ENCODE measurements at regions not wholly inside any gene's neighbourhood (a gene's known extent, or its start where the extent isn't known, plus 50 kb on each side); places are given as distances from the start of the nearest gene placed in this dataset.
"Not testable (repeated sequence)": the region's sequence is repeated elsewhere in the genome, so short reads cannot be mapped to it uniquely, and the experiment has no call there.

- FAIRE-seq, result no peak
Observed at GRCh38 chr4:177494791-177495190, 52.6 kb upstream of the AGA start.

- FAIRE-seq, result not testable (repeated sequence)
Observed at GRCh38 chr4:177495626-177496025, 53.4 kb upstream of the AGA start.

- FAIRE-seq, result no peak
Observed at GRCh38 chr4:177499537-177499936, 57.3 kb upstream of the AGA start.

- FAIRE-seq, result no peak
Observed at GRCh38 chr4:177505171-177505615, 63.0 kb upstream of the AGA start.

GRCh38 chr4:177508662-177509061 lies 66.4 kb upstream of the AGA start:
- no peak for FAIRE-seq

GRCh38 chr4:177509226-177509745 lies 67.0 kb upstream of the AGA start:
- FAIRE-seq, result no peak

GRCh38 chr4:177511611-177512010 lies 69.4 kb upstream of the AGA start:
- FAIRE-seq, result no peak

- FAIRE-seq, result no peak
Observed at GRCh38 chr4:177512646-177513045, 70.4 kb upstream of the AGA start.

- no peak for FAIRE-seq
Observed at GRCh38 chr4:177517862-177518261, 75.6 kb upstream of the AGA start.

- no peak for FAIRE-seq
Observed at GRCh38 chr4:177519481-177520260, 77.4 kb upstream of the AGA start.

- FAIRE-seq, result no peak
Observed at GRCh38 chr4:177528620-177529019, 86.4 kb upstream of the AGA start.

- FAIRE-seq, result no peak
Observed at GRCh38 chr4:177530561-177530960, 88.3 kb upstream of the AGA start.

GRCh38 chr4:177532358-177532757 lies 90.1 kb upstream of the AGA start:
- no peak for FAIRE-seq

- FAIRE-seq, result not testable (repeated sequence)
Observed at GRCh38 chr4:177534841-177535240, 92.6 kb upstream of the AGA start.

GRCh38 chr4:177546745-177547144 lies 104.5 kb upstream of the AGA start:
- no peak for FAIRE-seq

- FAIRE-seq, result no peak
Observed at GRCh38 chr4:177547985-177548384, 105.7 kb upstream of the AGA start.

GRCh38 chr4:177555007-177555574 lies 112.9 kb upstream of the AGA start:
- peak; percentile 84 for FAIRE-seq

GRCh38 chr4:177557416-177557815 lies 115.2 kb upstream of the AGA start:
- no peak for FAIRE-seq

- FAIRE-seq, result no peak
Observed at GRCh38 chr4:177558995-177559394, 116.8 kb upstream of the AGA start.

- FAIRE-seq, result no peak
Observed at GRCh38 chr4:177562163-177562562, 119.9 kb upstream of the AGA start.

GRCh38 chr4:177562859-177563258 lies 120.6 kb upstream of the AGA start:
- no peak for FAIRE-seq

- FAIRE-seq, result no peak
Observed at GRCh38 chr4:177566691-177567090, 124.5 kb upstream of the AGA start.

GRCh38 chr4:177568931-177569330 lies 126.7 kb upstream of the AGA start:
- no peak for FAIRE-seq

GRCh38 chr4:177569434-177569833 lies 127.2 kb upstream of the AGA start:
- FAIRE-seq, result no peak

Data from G401.6 (cell line).